ENCODE measurements at regions not wholly inside any gene's neighbourhood (a gene's known extent, or its start where the extent isn't known, plus 50 kb on each side); places are given as distances from the start of the nearest gene placed in this dataset.

GRCh38 chr10:85457191-85457590 is 909.4 kb downstream of the GRID1 start:
- TF ChIP-seq, protein P1, sequence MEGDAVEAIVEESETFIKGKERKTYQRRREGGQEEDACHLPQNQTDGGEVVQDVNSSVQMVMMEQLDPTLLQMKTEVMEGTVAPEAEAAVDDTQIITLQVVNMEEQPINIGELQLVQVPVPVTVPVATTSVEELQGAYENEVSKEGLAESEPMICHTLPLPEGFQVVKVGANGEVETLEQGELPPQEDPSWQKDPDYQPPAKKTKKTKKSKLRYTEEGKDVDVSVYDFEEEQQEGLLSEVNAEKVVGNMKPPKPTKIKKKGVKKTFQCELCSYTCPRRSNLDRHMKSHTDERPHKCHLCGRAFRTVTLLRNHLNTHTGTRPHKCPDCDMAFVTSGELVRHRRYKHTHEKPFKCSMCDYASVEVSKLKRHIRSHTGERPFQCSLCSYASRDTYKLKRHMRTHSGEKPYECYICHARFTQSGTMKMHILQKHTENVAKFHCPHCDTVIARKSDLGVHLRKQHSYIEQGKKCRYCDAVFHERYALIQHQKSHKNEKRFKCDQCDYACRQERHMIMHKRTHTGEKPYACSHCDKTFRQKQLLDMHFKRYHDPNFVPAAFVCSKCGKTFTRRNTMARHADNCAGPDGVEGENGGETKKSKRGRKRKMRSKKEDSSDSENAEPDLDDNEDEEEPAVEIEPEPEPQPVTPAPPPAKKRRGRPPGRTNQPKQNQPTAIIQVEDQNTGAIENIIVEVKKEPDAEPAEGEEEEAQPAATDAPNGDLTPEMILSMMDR (IDR thresholded peaks at IDR 0.05; ENCODE audit: insufficient read depth, low read length, missing control alignments) = no peak
- DNase-seq (ENCODE audit: low read depth, low spot score) = no peak
- H3K4me3 ChIP-seq (ENCODE audit: low read depth, low read length) = no peak overlapping the region
- CTCF ChIA-PET = no interaction called here
- POLR2A ChIA-PET = no interaction called here

DNA sequence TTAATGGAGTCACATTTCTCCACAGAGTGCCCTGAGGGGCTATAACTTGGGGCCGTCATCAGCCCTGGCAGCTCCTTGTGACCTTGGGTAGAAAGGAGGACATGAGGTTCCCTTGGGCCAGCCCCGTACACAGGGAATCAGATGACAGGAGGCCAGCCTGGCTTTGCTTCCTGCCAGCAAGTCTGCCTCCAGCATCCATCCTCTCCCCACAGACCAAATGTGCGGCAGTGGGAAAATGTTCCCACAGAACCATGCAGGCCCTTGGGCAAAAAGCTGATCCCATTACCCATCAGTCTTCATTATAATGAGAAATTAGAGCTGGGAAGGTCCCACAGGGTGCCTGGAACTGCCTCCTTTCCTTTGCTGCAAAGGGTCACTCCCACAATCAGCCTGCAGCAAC is 908.3 kb downstream of the GRID1 start:
- POLR2A ChIA-PET = no interaction called here
- H3K4me3 ChIP-seq (ENCODE audit: low read depth, low read length) = no peak overlapping the region
- CTCF ChIA-PET = no interaction called here
- DNase-seq (ENCODE audit: low read depth, low spot score) = no peak
- TF ChIP-seq, protein P1 (IDR thresholded peaks at IDR 0.05; ENCODE audit: insufficient read depth, low read length, missing control alignments) = no peak

DNA sequence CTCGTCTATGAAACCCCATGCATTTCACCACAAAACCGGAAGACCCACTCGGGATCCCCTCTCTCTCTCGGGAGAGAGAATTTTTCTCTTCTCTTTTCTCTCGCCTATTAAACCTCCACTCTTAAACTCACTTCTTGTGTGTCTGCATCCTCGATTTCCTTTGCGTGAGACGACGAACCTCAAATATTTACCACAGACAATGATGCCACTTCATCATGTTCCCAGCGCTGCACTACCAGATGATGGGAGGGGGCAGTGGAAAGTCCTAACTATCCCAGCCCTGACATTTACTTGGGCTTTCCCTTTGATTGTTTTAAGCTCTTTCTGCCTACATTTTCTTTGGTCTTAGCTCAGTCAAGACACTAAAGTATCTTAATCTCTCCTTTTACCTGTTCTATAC is 906.7 kb downstream of the GRID1 start:
- H3K4me3 ChIP-seq (ENCODE audit: low read depth, low read length) = no peak overlapping the region
- ChIA-PET POLR2A (no interaction called here), CTCF (no interaction called here)
- TF ChIP-seq, protein P1 (IDR thresholded peaks at IDR 0.05; ENCODE audit: insufficient read depth, low read length, missing control alignments) = no peak
- no peak for DNase-seq (ENCODE audit: low read depth, low spot score)

DNA sequence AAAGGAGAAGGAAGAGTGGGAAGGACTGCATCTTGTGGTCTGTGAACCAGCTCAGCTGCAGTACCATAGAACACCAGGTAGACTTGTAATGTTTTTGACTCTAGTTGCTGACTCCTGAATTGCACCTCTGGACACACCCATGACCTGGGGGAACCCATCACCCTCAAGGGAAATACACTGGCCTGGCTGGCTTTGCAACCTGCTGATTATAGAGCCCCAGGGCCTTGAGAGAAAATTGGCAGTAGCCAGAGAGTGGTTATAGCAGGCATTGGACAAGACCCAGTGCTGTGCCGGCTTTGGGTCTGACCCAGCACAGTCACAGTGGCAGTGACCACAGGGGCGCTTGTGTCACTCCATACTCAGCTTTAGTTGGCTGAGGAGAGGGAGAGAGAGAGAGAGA is 902.3 kb downstream of the GRID1 start:
- POLR2A ChIA-PET = no interaction called here
- DNase-seq (ENCODE audit: low read depth, low spot score) = no peak
- H3K4me3 ChIP-seq (ENCODE audit: low read depth, low read length) = no peak overlapping the region
- CTCF ChIA-PET = no interaction called here
- TF ChIP-seq, protein P1 (IDR thresholded peaks at IDR 0.05; ENCODE audit: insufficient read depth, low read length, missing control alignments) = no peak

GRCh38 chr10:85477979-85478378 is 888.6 kb downstream of the GRID1 start:
- H3K4me3 ChIP-seq (ENCODE audit: low read depth, low read length) = no peak overlapping the region
- TF ChIP-seq, protein P1 (IDR thresholded peaks at IDR 0.05; ENCODE audit: insufficient read depth, low read length, missing control alignments) = no peak
- no peak for DNase-seq (ENCODE audit: low read depth, low spot score)
- CTCF ChIA-PET = no interaction called here
- POLR2A ChIA-PET = no interaction called here

DNA sequence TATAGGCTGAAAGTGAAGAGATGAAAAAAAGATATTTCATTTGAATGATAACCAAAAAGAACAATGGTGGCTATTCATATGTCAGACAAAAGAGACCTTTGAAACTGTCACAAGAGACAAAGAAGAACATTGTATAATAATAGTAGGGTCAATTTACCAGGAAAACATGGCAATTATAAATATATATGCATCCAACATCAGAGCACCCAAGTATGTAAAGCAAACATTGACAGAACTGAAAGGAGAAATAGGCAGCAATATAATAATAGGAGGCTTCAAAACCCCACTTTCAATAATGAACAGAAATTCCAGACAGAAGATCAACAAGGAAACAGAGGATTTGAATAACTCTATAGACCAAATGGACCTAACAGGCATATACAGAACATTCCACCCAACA is 876.2 kb downstream of the GRID1 start:
- no peak for DNase-seq (ENCODE audit: low read depth, low spot score)
- TF ChIP-seq, protein P1 (IDR thresholded peaks at IDR 0.05; ENCODE audit: insufficient read depth, low read length, missing control alignments) = no peak
- POLR2A ChIA-PET = no interaction called here
- CTCF ChIA-PET = no interaction called here
- H3K4me3 ChIP-seq (ENCODE audit: low read depth, low read length) = no peak overlapping the region

All from AG04449 (cell line).